NCI-H1436 treated with DMSO at 0.1 percent for 48 hours (cell line): ENCODE measurements at regions not wholly inside any gene's neighbourhood (a gene's known extent, or its start where the extent isn't known, plus 50 kb on each side); places are given as distances from the start of the nearest gene placed in this dataset.
"Not testable (repeated sequence)": the region's sequence is repeated elsewhere in the genome, so short reads cannot be mapped to it uniquely, and the experiment has no call there.

Source experiments
- DNase-seq: peaks from one replicate; lab custom pipeline; 2025; lab: John Stamatoyannopoulos, UW

DNA sequence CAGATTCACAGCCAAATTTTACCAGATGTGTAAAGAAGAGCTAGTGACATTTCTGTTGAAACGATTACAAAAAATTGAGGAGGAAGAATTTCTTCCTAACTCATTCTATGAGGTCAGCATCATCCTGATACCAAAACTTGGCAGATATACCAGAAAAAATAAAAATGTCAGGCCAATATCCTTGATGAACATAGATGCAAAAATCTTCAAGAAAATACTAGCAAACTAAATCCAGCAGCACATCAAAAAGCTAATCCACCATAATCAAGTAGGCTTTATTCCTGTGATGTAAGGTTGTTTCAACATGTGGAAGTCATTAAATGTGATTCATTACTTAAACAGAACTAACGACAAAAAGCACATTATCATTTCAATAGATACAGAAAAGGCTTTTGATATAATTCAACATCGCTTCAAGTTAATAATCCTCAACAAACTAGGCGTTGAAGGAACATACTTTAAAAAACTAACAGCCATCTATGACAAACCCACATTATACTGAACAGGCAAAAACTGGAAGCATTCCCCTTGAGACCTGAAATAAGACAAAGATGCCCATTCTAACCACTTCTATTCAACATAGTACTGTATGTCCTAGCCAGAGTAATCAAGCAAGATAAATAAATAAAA is 807.7 kb upstream of the ZWINT start:
- no peak for DNase-seq

DNA sequence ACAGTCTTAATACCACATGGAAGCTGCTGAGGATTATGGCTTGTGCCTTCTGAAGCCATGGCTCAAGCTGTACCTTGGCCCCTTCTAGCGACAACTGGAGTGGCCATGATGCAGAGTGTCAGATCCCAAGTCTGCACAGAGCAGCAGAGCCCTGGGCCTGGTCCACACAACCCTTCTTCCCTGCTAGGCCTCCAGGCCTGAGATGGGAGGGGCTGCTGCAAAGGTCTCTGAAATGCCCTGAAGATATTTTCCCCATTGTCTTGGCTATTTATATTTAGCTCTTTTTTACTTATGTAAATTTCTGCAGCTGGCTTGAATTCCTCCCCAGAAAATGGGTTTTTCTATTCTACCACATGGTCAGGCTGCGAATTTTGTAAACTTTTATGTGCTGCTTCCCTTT is 804.6 kb upstream of the ZWINT start:
- DNase-seq, result no peak

DNA sequence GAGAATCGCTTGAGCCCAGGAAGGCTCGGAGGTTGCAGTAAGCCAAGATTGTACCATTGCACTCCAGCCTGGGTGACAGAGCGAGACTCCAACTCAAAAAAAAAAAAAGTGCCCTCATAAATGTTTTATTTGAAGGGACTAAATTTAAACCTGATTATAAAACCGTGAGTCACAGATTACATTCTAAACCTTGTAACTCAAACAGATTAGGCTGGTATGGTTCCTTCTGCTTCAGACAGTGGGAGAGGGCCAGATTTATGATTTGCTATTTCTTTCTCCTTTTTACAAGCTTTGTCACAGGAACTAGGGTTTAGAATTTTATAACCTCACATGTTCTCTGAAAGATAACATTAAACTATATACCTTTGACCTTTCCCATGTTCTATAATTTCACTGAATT is 801.2 kb upstream of the ZWINT start:
- DNase-seq, result no peak

DNA sequence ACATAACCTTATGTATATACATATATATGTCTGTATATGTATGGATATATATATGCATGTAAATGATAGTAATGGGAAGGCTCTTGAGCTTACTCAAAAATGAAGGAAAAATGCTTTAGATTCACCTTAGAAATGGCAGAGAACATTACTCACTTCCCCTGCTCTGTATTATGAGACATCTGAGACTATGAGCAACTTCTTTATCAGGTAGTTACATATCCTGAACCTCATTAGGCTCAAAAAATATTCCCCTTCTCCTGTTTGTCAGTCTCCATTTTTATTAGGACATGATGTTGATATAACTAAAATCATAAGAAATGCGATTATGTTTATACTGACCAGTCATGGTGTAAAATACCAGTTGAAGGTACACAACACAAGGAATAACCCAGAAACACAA is 800.1 kb upstream of the ZWINT start:
- no peak for DNase-seq

DNA sequence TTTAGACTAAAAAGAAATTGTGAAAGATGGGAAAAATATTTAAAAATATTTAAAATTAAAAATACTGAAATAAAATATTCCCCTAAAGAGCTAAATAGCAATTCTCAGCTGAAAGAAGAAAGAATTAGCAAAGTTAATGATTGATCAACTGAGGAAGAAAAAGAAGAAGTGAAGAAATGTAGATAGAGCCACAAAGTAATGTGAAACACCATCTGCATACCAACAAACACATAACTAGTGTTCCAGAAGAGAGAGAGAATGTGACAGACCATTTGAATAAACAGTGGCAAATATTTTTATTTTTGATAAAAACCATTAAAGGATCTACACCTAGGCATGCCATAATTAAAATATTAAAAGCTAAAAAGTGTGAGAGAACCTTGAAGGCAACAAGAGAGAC is 784.5 kb upstream of the ZWINT start:
- DNase-seq, result no peak

DNA sequence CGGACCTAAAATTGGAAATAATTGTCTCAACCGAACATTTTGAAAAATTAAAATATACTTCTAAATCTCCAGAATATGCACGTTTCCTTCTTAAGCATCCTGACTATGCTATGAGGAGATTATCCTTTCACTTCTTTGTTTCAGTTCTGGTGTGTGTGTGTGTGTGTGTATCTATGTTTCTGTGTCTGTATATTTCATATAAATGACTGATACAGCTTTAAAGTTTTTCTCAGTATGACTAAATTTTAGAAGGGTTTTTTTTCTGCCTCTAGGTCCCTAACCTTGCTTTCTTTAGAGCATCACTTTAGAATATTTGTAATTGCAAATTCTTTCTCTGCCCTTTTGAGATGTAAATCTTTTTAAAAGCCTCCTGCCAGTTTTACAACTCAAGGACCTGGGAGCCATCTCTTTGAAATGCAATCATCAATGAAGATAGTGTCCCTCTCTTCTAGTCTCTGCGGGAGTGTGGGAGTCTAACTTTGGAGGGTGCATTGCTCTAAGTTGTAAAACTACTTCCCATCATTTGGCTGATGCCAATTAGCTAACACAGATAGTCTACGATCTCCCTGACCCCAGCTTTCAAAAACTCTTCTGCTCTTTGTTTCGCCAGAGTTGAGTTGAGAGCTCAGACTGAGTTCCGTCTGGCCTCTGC is 782.0 kb upstream of the ZWINT start:
- DNase-seq, result no peak

DNA sequence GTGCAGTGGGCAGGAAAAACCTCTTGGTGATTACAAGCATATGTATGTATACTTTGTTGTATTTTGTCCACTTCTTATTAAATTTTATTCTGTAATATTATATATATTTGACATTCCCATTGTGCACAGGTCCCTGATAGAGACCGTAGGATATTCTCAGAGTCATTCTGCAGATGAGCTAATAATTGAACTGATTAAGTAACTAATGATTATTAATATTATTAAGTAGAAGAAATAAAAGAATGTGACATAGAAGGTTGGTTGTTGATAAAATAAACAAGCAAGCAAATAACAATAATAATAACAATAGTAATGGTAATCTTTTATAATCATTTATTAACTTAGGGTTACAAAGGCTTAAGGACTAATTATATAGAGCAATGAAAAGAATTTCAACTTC is 780.6 kb upstream of the ZWINT start:
- DNase-seq, result no peak

DNA sequence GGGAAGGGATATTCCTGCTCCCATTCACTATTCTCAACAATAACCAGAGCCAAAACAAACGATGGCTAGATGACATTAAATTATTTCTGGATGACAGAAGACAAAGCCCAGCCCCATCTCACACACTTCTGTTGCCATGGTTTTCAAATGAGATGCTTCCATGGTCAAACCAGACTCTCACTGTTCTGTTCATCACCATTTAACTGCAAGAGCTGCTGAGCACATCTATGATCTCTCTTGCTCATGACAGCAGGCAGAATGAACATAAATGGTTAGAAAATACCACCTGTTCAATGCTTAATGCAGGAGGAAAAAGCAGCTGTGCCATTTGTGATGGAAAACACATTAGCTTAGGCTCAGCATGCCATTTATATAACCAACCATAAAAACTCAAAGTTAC is 758.6 kb upstream of the ZWINT start:
- no peak for DNase-seq

DNA sequence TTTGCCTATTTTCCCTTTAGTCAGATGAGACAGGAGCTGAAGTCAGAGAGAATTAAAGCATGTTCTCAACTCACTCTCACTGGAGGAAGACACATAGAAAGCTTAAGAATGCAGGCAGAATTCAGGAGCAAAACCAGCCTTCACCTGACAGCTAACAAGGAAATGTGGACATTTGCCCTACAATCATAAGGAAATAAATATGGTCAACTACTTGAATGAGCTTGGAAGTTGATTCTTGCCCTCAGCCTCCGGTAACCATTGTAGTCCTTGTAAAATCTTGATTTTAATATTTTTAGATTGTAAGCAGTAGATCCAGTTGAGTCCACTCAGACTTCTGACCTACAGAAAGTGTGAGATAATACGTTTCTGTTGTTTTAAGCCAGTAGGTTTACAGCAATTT is 752.5 kb upstream of the ZWINT start:
- DNase-seq, result no peak

DNA sequence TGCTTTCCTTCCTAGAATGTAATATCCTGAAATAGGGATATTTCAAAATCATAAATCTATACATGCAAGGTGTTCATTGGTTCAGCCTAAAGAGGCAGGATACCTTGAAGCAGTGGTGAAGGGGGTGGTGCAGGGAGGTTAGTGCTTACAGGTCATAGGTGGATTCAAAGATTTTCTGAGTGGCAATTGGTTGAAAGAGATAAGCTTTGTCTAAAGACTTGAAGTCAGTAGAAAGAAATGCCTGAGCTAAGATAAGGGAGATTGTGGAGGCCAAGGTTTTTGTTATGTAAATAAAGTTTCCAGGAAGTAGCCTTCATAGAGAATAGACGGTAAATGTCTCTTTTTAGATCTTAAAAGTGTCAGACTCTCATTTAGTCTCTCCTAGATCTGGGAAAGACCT is 741.2 kb upstream of the ZWINT start:
- no peak for DNase-seq

DNA sequence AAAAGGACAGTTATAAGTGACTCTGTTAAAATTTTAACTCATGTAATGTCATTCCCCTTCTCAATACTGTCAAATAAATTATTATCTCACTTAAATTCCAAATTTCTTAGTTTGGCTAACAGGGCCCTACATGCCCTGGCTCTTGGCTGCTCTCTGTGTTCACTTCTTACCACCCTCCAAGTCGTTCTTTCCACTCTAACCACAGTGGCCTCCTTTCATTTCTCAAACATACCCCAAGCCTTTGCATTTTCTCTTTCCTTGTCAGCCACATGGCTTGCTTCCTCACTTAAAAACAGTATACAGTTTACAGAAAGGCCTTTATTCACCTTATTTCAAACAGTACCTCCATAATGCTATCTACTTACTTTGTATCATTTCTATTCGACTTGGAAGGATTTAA is 737.1 kb upstream of the ZWINT start:
- DNase-seq, result no peak

DNA sequence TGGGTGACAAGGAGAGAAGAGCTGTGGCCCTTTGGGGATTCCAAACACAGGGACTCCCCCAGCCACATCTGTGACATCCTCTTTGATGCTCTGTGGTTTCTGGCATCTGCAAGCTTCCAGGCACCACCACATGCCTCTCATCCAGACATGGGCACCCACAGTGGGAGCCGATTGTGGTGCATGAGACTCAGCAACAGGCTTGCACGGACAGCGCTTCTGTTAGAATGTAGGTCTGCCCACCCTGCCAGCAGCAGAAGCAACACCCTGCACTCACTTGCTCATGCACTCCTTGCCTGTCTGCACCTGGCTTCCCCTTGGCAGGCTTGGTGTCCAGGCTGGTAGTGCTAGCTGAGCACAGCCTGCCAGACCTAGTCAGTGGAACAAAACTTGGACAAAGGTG is 735.0 kb upstream of the ZWINT start:
- DNase-seq, result no peak

DNA sequence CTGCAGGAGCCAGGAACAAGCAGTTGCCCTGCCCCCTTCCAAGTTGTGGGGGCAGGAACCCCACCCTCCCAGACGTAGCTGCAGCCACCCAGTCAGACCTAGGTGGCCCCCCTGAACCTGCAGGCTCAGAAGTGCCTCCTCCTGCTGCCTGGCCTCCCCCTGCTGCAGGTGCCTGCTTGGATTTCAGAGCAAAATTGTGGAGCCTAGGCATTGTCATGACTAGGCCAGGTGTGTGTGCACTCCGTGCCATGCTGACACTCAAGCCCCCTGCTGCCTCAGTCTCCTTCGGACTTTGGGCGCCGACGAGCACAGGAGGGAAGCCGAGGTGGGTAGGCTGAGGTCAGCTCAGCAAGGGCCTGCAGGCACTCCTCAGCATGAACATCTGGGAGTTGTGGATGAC is 733.9 kb upstream of the ZWINT start:
- no peak for DNase-seq

DNA sequence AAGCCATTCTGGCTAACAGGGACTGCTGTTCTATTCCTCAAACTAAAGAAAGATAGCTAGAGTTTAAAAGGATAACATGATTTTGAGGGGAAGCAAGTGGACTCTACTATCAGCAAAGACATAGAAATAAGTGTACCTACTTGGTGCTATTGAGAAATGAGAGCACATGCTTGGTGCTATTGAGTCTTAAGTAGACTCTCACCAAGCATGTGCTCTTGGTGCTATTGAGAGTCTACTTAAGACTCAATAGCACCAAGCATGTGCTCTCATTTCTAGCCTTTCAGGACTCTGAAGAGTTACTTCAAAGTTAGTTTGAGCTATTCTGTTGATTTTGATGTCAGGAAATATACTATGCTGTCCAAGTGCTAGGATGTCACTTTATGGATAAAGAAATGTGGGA is 733.0 kb upstream of the ZWINT start:
- no peak for DNase-seq

DNA sequence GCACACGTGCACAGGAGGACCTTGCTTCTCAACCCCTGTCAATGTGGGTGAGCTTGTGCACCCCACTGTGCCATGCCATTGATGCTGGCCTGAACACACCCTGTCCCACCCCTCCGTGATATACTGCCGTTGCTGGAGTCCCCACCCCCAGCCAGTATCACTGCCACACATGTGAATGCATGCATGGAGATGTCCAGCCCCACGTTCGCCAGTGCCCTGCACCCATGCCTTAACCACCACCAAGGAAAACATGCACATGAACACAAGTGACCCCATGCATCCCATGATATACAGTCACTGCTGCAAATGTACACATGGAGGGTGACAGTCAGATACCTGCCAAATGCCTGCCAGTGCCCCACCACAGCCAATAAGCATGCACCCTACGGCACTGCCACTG is 692.5 kb upstream of the ZWINT start:
- no peak for DNase-seq

DNA sequence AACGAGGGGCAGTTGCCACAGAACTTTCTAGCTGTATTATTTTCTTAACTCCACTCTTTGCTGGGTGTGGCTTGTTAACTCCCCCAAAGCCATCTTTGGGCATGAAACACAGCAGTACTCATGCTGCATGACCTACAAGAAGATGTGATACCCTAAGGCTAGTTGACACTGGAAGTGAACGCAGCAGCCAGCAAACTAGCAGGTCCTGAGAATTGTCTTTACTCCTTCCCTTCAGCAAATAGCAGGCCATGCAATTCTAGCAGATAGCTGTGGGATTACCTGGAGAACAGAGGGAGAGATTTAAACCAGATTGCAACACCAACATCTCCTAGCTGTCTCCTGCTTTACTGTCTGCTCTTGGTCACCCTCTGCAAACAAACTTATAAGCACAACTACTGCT is 688.0 kb upstream of the ZWINT start:
- DNase-seq, result no peak

DNA sequence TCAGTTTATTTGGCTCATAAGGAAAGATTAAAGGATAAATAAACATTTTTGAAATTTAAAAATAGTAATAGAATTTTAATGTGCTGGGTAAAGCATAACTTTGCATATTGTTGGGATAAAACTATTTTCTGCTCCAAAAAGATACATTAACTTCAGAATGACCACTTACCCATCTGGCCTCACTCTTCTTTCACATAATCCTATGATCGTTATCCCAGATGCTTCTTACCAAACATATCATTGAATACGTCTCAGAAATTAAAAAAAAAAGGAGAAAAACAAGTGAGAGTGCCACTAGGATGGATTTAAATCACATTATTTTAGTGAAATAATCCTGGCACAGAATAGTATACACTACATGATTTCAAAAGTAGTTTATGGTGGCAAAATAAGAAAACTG is 677.5 kb upstream of the ZWINT start:
- no peak for DNase-seq

DNA sequence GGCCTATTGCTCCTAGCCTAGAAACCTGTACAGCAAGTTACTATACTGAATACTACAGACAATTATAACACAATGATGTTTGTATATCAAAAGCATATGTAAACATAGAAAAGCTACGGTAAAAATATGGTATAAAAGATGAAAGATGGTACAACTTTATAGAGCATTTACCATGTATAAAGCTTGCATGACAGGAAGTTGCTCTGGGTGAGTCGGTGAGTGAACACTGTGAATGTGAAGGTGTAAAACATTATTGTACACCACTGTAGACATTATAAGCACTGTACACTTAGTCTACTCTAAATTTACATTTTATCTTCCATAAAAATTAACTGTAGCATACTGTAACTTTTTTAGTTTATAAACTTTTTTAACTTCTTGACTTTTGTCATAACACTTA is 674.3 kb upstream of the ZWINT start:
- no peak for DNase-seq

DNA sequence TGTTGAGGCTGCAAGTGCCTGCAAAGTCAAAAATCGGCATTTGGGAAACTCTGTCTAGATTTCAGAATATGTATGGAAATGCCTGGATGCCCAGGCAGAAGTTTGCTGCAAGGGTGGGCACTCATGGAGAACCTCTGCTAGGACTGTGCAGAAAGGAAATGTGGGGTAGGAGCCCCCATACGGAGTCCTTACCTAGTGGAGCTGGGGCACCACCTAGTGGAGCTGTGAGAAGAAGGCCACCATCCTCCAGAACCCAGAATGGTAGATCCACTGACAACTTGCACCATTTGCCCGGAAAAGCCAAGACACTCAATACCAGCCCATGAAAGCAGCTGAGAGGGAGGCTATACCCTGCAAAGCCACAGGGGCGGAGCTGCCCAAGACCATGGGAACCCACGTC is 671.2 kb upstream of the ZWINT start:
- DNase-seq, result not testable (repeated sequence)

DNA sequence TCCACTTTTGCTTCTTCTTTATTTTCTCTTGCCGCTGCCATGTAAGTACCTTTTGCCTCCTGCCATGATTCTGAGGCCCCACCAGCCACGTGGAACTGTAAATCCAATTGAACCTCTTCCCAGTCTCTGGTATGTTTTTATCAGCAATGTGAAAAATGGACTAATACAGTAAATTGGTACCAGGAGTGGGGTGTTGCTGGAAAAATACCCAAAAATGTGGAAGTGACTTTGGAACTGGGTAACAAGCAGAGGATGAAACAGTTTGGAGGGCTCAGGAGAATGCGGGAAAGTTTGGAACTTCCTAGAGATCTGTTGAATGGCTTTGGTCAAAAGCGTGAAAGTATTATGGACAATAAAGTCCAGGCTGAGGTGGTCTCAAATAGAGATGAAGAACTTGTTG is 670.3 kb upstream of the ZWINT start:
- no peak for DNase-seq

DNA sequence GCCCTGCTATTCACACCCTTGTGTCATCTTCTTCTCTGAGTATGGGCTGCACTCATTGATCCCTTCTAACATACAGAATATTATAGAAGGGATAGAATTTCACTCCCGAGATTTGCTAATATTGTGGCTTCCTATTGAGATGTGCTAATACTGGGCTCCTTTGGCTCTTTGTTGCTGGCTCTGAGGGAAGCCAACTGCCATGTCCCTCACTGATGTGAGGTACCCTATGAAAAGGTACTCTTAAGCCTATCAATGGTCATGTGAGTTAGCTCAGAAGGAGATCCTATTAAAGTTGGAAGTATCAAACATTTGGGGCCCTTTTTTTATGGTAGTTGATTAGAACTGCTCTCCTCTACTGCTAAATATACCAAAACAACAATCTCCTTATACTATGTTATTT is 665.2 kb upstream of the ZWINT start:
- no peak for DNase-seq

DNA sequence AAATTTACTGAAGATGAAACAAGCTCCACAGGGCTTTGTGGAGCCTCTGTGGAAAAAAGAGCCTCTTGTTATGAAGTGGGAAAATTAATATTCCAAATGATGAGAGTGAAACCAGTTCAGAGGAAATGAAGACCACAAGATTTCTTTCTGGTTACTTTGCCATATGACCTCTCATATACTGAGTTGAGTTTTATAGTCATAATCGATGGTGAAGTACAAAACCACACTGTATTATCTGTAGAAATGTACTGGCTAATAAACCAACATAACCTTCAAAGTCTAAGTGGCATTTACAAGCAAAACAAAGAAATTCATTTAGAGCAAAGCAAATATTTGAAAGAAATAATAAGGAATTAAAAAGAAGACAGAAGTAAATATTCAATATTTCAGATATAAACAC is 662.6 kb upstream of the ZWINT start:
- DNase-seq, result no peak

DNA sequence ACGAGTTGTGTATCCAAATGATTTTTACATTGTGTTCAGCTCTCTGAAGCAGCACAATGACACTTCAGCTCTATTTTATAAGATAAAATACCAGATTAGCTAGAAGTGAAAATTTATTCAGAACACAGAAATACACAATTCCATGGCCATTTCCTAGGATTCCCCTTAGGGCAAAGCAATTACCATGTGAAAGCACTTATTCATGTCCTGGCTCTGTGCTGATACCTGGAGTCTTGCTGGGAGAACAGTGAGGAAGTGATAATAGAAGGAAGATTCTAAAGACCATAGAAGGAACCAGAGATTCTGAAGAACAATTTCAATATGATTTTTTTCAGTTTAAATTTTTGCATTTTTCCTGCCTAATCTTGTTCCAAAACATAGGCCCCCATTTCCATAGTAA is 657.4 kb upstream of the ZWINT start:
- no peak for DNase-seq

DNA sequence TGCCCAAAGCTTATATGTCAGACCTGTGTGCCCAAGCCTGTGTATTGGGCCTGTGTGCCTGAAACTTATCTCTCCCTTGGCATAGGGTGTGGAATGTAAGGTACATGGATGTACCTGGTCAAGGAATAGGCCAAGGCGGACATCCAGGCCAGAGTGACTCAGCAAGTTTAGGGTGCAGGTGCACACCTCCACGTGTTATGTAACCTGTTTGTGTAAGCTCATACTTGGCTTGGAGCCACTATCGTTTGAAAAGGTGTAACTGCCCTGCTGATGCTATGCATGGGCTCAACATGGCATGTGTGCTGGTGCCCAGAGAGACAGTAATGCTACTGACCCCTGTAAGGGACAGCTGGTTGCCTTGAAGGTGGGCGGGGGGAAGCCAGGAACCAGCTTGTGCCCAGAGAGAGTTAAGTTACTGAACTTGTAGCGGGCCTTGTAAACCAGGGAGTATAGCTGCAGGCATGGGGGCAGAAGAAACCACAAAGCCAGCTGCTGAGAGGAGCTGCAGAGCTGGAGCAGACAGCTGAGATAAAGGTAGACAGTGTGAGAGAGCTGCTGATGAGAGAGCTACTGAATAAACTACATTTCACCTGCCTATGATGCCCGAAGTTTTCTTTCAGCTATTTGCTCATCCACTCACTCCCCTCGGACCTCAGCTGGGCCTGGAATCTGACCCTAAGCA is 656.4 kb upstream of the ZWINT start:
- no peak for DNase-seq
